ENCODE measurements at regions not wholly inside any gene's neighbourhood (a gene's known extent, or its start where the extent isn't known, plus 50 kb on each side); places are given as distances from the start of the nearest gene placed in this dataset.
"Not testable (repeated sequence)": the region's sequence is repeated elsewhere in the genome, so short reads cannot be mapped to it uniquely, and the experiment has no call there.

GRCh38 chr18:61635901-61636528 is 256.8 kb downstream of the RNF152 start:
- intact Hi-C loops (cut with DNase I), result loop anchor here (2.0 to 5.0 kb wide), 2 partner anchors 259 to 496 kb away; no protein-coding TSS in a partner anchor
- DNase-seq, result peak in 6 of 10 donors; percentile 22 to 88 (median 51)

- intact Hi-C loops (cut with DNase I), result no loop called here
Observed at GRCh38 chr18:61628085-61628484, 264.7 kb downstream of the RNF152 start.

GRCh38 chr18:61624631-61625030 is 268.2 kb downstream of the RNF152 start:
- not testable (repeated sequence) for DNase-seq

More at GRCh38 chr18:61628085-61628484, 264.7 kb downstream of the RNF152 start:
- no peak for DNase-seq

GRCh38 chr18:61619783-61620182 is 273.0 kb downstream of the RNF152 start:
- DNase-seq, result no peak
- intact Hi-C loops (cut with DNase I), result no loop called here

More at GRCh38 chr18:61624631-61625030, 268.2 kb downstream of the RNF152 start:
- intact Hi-C loops (cut with DNase I), result not testable (repeated sequence)

GRCh38 chr18:61618816-61619215 is 274.0 kb downstream of the RNF152 start:
- intact Hi-C loops (cut with DNase I), result no loop called here
- DNase-seq, result no peak

- intact Hi-C loops (cut with DNase I), result no loop called here
Observed at GRCh38 chr18:61616111-61616610, 276.6 kb downstream of the RNF152 start.

GRCh38 chr18:61612517-61612916 is 279.3 kb downstream of the CDH20 start:
- intact Hi-C loops (cut with DNase I), result no loop called here
- no peak for DNase-seq

More at GRCh38 chr18:61616111-61616610, 276.6 kb downstream of the RNF152 start:
- no peak for DNase-seq

- DNase-seq, result no peak
Observed at GRCh38 chr18:61609131-61609530, 275.9 kb downstream of the CDH20 start.

GRCh38 chr18:61608316-61608715 is 275.1 kb downstream of the CDH20 start:
- no peak for DNase-seq
- intact Hi-C loops (cut with DNase I), result no loop called here

More at GRCh38 chr18:61609131-61609530, 275.9 kb downstream of the CDH20 start:
- intact Hi-C loops (cut with DNase I), result no loop called here

GRCh38 chr18:61607867-61608266 is 274.6 kb downstream of the CDH20 start:
- no peak for DNase-seq
- intact Hi-C loops (cut with DNase I), result no loop called here

- intact Hi-C loops (cut with DNase I), result no loop called here
- no peak for DNase-seq
Observed at GRCh38 chr18:61606759-61607158, 273.5 kb downstream of the CDH20 start.

GRCh38 chr18:61606068-61606660 is 272.9 kb downstream of the CDH20 start:
- peak in 3 of 10 donors; percentile 8 to 74 (median 70) for DNase-seq
- intact Hi-C loops (cut with DNase I), result no loop called here

- no peak for DNase-seq
- intact Hi-C loops (cut with DNase I), result no loop called here
Observed at GRCh38 chr18:61605376-61606067, 272.3 kb downstream of the CDH20 start.
